ENCODE measurements at regions not wholly inside any gene's neighbourhood (a gene's known extent, or its start where the extent isn't known, plus 50 kb on each side); places are given as distances from the start of the nearest gene placed in this dataset.

GRCh38 chr10:120005207-120006201 lies 113.0 kb downstream of the SEC23IP start (continued):
- no peak for TF ChIP-seq ELK3 (CRISPR knock-in tag; IDR thresholded peaks at IDR 0.05)
- no peak for TF ChIP-seq GATA2 (CRISPR knock-in tag; IDR thresholded peaks at IDR 0.05)
- TF ChIP-seq USF1 (CRISPR knock-in tag; IDR thresholded peaks at IDR 0.05) = 0 out of 2 replicates have a peak, but pooled peaks have one; percentile 17
- TF ChIP-seq NCOR1 (IDR thresholded peaks at IDR 0.05) = no peak
- TF ChIP-seq NFIC (IDR thresholded peaks at IDR 0.05) = no peak
- no peak for TF ChIP-seq NUFIP1 (IDR thresholded peaks at IDR 0.05; ENCODE audit: partially characterized antibody)
- no peak for TF ChIP-seq VEZF1 (CRISPR knock-in tag; IDR thresholded peaks at IDR 0.05)
- TF ChIP-seq RERE (CRISPR knock-in tag; IDR thresholded peaks at IDR 0.05; ENCODE audit: borderline replicate concordance) = no peak
- no peak for TF ChIP-seq ZEB2 (IDR thresholded peaks at IDR 0.05)
- no peak for TF ChIP-seq ASH1L (IDR thresholded peaks at IDR 0.05; ENCODE audit: borderline replicate concordance, low read depth, partially characterized antibody)
- no peak for TF ChIP-seq ZNF583 (CRISPR knock-in tag; IDR thresholded peaks at IDR 0.05)
- TF ChIP-seq MBD1 (CRISPR knock-in tag; IDR thresholded peaks at IDR 0.05) = no peak
- TF ChIP-seq CTCF (IDR thresholded peaks at IDR 0.05 in 2 of 3, conservative IDR thresholded peaks at IDR 0.05 in 1 of 3; ENCODE audit: insufficient read depth in 2 of 3, low read depth in 1 of 3, low read length in 3 of 3) = no peak
- no peak for TF ChIP-seq ZZZ3 (IDR thresholded peaks at IDR 0.05)
